Neural cell (in vitro differentiated cells): ENCODE measurements at regions not wholly inside any gene's neighbourhood (a gene's known extent, or its start where the extent isn't known, plus 50 kb on each side); places are given as distances from the start of the nearest gene placed in this dataset.

ENCODE experiments used
- H2AFZ ChIP-seq: fragments of 200-600, 300-800 bp; sonication (generic), shearing (Covaris generic); 2 replicates; pipeline ENCODE4 v1.6.0; 2014; ENCODE audit warnings: low read depth, mild to moderate bottlenecking, antibody characterized with exemption, low read length, moderate library complexity
- H3F3A ChIP-seq: fragments of 200-600 bp; shearing (Covaris generic); 2 replicates; pipeline ENCODE4 v1.6.1; 2016; ENCODE audit warnings: mild to moderate bottlenecking, moderate library complexity, mixed read lengths, antibody characterized with exemption, low read length; ENCODE audit not compliant: insufficient read depth, poor library complexity, severe bottlenecking
- H3K27ac ChIP-seq: fragments of 200-600, 300-800 bp; sonication (generic), shearing (Covaris generic); 2 replicates; pipeline ENCODE4 v1.5.1; 2014; ENCODE audit warnings: mild to moderate bottlenecking, low read length, moderate library complexity
- H3K27me3 ChIP-seq: fragments of 300-800, 200-600 bp; sonication (generic), shearing (Covaris generic); 2 replicates; pipeline ENCODE4 v1.6.0; 2014; ENCODE audit warnings: mild to moderate bottlenecking, low read depth, low read length, moderate library complexity; ENCODE audit not compliant: insufficient read depth
- H3K36me3 ChIP-seq: fragments of 300-800, 200-600 bp; sonication (generic), shearing (Covaris generic); 2 replicates; pipeline ENCODE4 v1.5.1; 2014; ENCODE audit warnings: mild to moderate bottlenecking, antibody characterized with exemption, low read length, moderate library complexity; ENCODE audit not compliant: insufficient read depth
- H3K4me2 ChIP-seq: fragments of 300-800, 200-600 bp; sonication (generic), shearing (Covaris generic); 2 replicates; pipeline ENCODE4 v1.6.0; 2014; ENCODE audit warnings: mild to moderate bottlenecking, low read length
- H3K4me3 ChIP-seq: fragments of 300-800, 200-600 bp; sonication (generic), shearing (Covaris generic); 2 replicates; pipeline ENCODE4 v1.5.1; 2014; ENCODE audit warnings: mild to moderate bottlenecking, low read length, moderate library complexity
- H3K79me2 ChIP-seq: fragments of 200-600 bp; shearing (Covaris generic); replicated peaks from 2 replicates; pipeline ENCODE4 v1.6.0; 2014; ENCODE audit warnings: mild to moderate bottlenecking, low read length, moderate library complexity; ENCODE audit not compliant: insufficient read depth
- H3K9ac ChIP-seq: fragments of 300-800, 200-600 bp; sonication (generic), shearing (Covaris generic); 2 replicates; pipeline ENCODE4 v1.6.1; 2016; ENCODE audit warnings: mild to moderate bottlenecking, low read length, mixed read lengths
- H3K9me2 ChIP-seq: fragments of 200-600 bp; shearing (Covaris generic); 2 replicates; pipeline ENCODE4 v1.6.1; 2016; ENCODE audit warnings: mild to moderate bottlenecking, low read length, mixed read lengths; ENCODE audit not compliant: insufficient read depth
- H3K9me3 ChIP-seq: fragments of 200-600, 300-800 bp; sonication (generic), shearing (Covaris generic); 2 replicates; pipeline ENCODE4 v1.6.1; 2016; ENCODE audit warnings: mild to moderate bottlenecking, mixed run types, low read length, moderate library complexity, mixed read lengths
- H4K20me1 ChIP-seq: fragments of 200-600 bp; shearing (Covaris generic); 2 replicates; pipeline ENCODE4 v1.6.1; 2016; ENCODE audit warnings: mild to moderate bottlenecking, mixed run types; ENCODE audit not compliant: insufficient read depth
- CTCF ChIP-seq: fragments of 450-650 bp; IDR thresholded peaks from 2 replicates; pipeline ENCODE4 v1.5.1; 2014; ENCODE audit warnings: antibody characterized with exemption, mild to moderate bottlenecking, moderate library complexity; ENCODE audit not compliant: poor library complexity, severe bottlenecking
- EP300 ChIP-seq: fragments of 450-650 bp; conservative IDR thresholded peaks from 2 replicates; pipeline ENCODE4 v1.6.1; 2014; ENCODE audit warnings: antibody characterized with exemption, mild to moderate bottlenecking, moderate library complexity; ENCODE audit not compliant: poor library complexity, severe bottlenecking
- EZH2 ChIP-seq: fragments of 200-600, 300-800 bp; shearing (Covaris generic), sonication (generic); IDR thresholded peaks from 2 replicates; pipeline ENCODE4 v1.6.1; 2014; ENCODE audit warnings: antibody characterized with exemption, low read length, borderline replicate concordance, mild to moderate bottlenecking; ENCODE audit not compliant: insufficient read depth, poor library complexity, severe bottlenecking
- MXI1 ChIP-seq: fragments of 450-650 bp; conservative IDR thresholded peaks from 2 replicates; pipeline ENCODE4 v1.6.1; 2014; ENCODE audit warnings: antibody characterized with exemption, mild to moderate bottlenecking; ENCODE audit not compliant: poor library complexity, severe bottlenecking
- POLR2AphosphoS5 ChIP-seq: IDR thresholded peaks from 2 replicates; pipeline ENCODE4 v1.6.1; 2012
- RAD21 ChIP-seq: fragments of 450-650 bp; conservative IDR thresholded peaks from 2 replicates; pipeline ENCODE4 v1.6.1; 2014; ENCODE audit warnings: antibody characterized with exemption, mild to moderate bottlenecking, moderate library complexity
- REST ChIP-seq: IDR thresholded peaks from 2 replicates; pipeline ENCODE4 v1.6.1; 2012; ENCODE audit warnings: borderline replicate concordance
- SMC3 ChIP-seq: fragments of 450-650 bp; conservative IDR thresholded peaks from 2 replicates; pipeline ENCODE4 v1.6.1; 2014; ENCODE audit warnings: antibody characterized with exemption, mild to moderate bottlenecking, moderate library complexity; ENCODE audit not compliant: poor library complexity
- TAF1 ChIP-seq: IDR thresholded peaks from 2 replicates; pipeline ENCODE4 v1.6.1; 2012; ENCODE audit warnings: low read depth

GRCh38 chr6:6998194-6998569 is 109.6 kb upstream of the RREB1 start:
- Histone ChIP-seq H3K27me3 (no peaks in the 10 kb centered on the region), H3K9ac (no peak overlapping the region), H3K27ac (no peak overlapping the region), H3K4me2 (no peak overlapping the region), H4K20me1 (no peaks in the 10 kb centered on the region), H3K4me3 (no peak overlapping the region), H3K9me3 (no peaks in the 10 kb centered on the region), H3K9me2 (no peaks in the 10 kb centered on the region), H3F3A (no peaks in the 10 kb centered on the region), H3K79me2 (no peaks in the 10 kb centered on the region), H2AFZ (no peak overlapping the region), H3K36me3 (no peaks in the 10 kb centered on the region)
- TF ChIP-seq REST (no peak), CTCF (no peak), POLR2AphosphoS5 (no peak)

- Histone ChIP-seq H3K27me3 (no peaks in the 10 kb centered on the region), H3K4me3 (no peak overlapping the region), H3K27ac (no peak overlapping the region), H2AFZ (no peak overlapping the region), H3K9me2 (no peaks in the 10 kb centered on the region), H3K9me3 (no peaks in the 10 kb centered on the region), H3K4me2 (no peak overlapping the region), H3K79me2 (no peaks in the 10 kb centered on the region), H3K36me3 (no peaks in the 10 kb centered on the region), H4K20me1 (no peaks in the 10 kb centered on the region), H3F3A (no peaks in the 10 kb centered on the region), H3K9ac (no peak overlapping the region)
- TF ChIP-seq EZH2 (no peak), POLR2AphosphoS5 (no peak), MXI1 (no peak), CTCF (no peak), SMC3 (no peak), RAD21 (no peak), TAF1 (no peak), EP300 (no peak), REST (no peak)
Observed at GRCh38 chr6:7000825-7001777, 106.7 kb upstream of the RREB1 start.
